ENCODE measurements at regions not wholly inside any gene's neighbourhood (a gene's known extent, or its start where the extent isn't known, plus 50 kb on each side); places are given as distances from the start of the nearest gene placed in this dataset.
"Not testable (repeated sequence)": the region's sequence is repeated elsewhere in the genome, so short reads cannot be mapped to it uniquely, and the experiment has no call there.

- not testable (repeated sequence) for TF ChIP-seq CTCF (IDR thresholded peaks at IDR 0.05; ENCODE audit: insufficient read depth, low read length, poor library complexity, severe bottlenecking); EZH2phosphoT487 (conservative IDR thresholded peaks at IDR 0.05; ENCODE audit: low read length)
Measured at GRCh38 chr6:28691991-28692390, 166.3 kb downstream of the GPX5 start.
